PC-9 (cell line): ENCODE measurements at regions not wholly inside any gene's neighbourhood (a gene's known extent, or its start where the extent isn't known, plus 50 kb on each side); places are given as distances from the start of the nearest gene placed in this dataset.

Experiments used
- CTCF ChIP-seq: fragments of 200-600 bp; sonication (generic); conservative IDR thresholded peaks from 2 replicates; pipeline ENCODE4 v1.6.1; 2017; ENCODE audit warnings: mixed run types, antibody characterized with exemption, mild to moderate bottlenecking, moderate library complexity
- EZH2 ChIP-seq: fragments of 200-600 bp; sonication (generic); IDR thresholded peaks from 2 replicates; pipeline ENCODE4 v1.8.0; 2017; ENCODE audit warnings: antibody characterized with exemption, low read depth

GRCh38 chr1:29736582-29737188, 500.4 kb downstream of the PTPRU start:
- TF ChIP-seq CTCF (no peak), EZH2 (no peak)
